ENCODE measurements at regions not wholly inside any gene's neighbourhood (a gene's known extent, or its start where the extent isn't known, plus 50 kb on each side); places are given as distances from the start of the nearest gene placed in this dataset.
A peak's percentile ranks its signal among the peaks of the same experiment; 100 is the strongest.

- Histone ChIP-seq H3K4me3 (ENCODE audit: low read depth, low read length) (no peak overlapping the region), H3K27me3 (ENCODE audit: control insufficient read depth, insufficient read depth, low read length) (no peaks in the 10 kb centered on the region), H3K36me3 (ENCODE audit: control insufficient read depth, insufficient read depth, low read length) (no peaks in the 10 kb centered on the region)
- no peak for TF ChIP-seq CTCF (IDR thresholded peaks at IDR 0.05; ENCODE audit: insufficient read depth, low read length, poor library complexity, severe bottlenecking)
- no peak for DNase-seq (ENCODE audit: low read depth)
Measured at GRCh38 chr3:27930052-27930602, 208.0 kb upstream of the EOMES start.

- no peak for TF ChIP-seq CTCF (IDR thresholded peaks at IDR 0.05; ENCODE audit: insufficient read depth, low read length, poor library complexity, severe bottlenecking)
- Histone ChIP-seq H3K4me3 (ENCODE audit: low read depth, low read length) (no peak overlapping the region), H3K27me3 (ENCODE audit: control insufficient read depth, insufficient read depth, low read length) (no peaks in the 10 kb centered on the region), H3K36me3 (ENCODE audit: control insufficient read depth, insufficient read depth, low read length) (no peaks in the 10 kb centered on the region)
- DNase-seq (ENCODE audit: low read depth): no peak
Measured at GRCh38 chr3:27935492-27935891, 213.4 kb upstream of the EOMES start.

- TF ChIP-seq CTCF (IDR thresholded peaks at IDR 0.05; ENCODE audit: insufficient read depth, low read length, poor library complexity, severe bottlenecking): no peak
- no peaks in the 10 kb centered on the region for H3K27me3 ChIP-seq (ENCODE audit: control insufficient read depth, insufficient read depth, low read length)
- DNase-seq (ENCODE audit: low read depth): no peak
- H3K36me3 ChIP-seq (ENCODE audit: control insufficient read depth, insufficient read depth, low read length): no peaks in the 10 kb centered on the region
- H3K4me3 ChIP-seq (ENCODE audit: low read depth, low read length): no peak overlapping the region
Measured at GRCh38 chr3:27939521-27939920, 217.4 kb upstream of the EOMES start.

- no peaks in the 10 kb centered on the region for H3K36me3 ChIP-seq (ENCODE audit: control insufficient read depth, insufficient read depth, low read length)
- DNase-seq (ENCODE audit: low read depth): peak; percentile 19
- no peaks in the 10 kb centered on the region for H3K27me3 ChIP-seq (ENCODE audit: control insufficient read depth, insufficient read depth, low read length)
- no peak overlapping the region for H3K4me3 ChIP-seq (ENCODE audit: low read depth, low read length)
- no peak for TF ChIP-seq CTCF (IDR thresholded peaks at IDR 0.05; ENCODE audit: insufficient read depth, low read length, poor library complexity, severe bottlenecking)
Measured at GRCh38 chr3:27939940-27940339, 217.8 kb upstream of the EOMES start.

GRCh38 chr3:27943106-27943505 lies 221.0 kb upstream of the EOMES start:
- Histone ChIP-seq H3K27me3 (ENCODE audit: control insufficient read depth, insufficient read depth, low read length) (no peaks in the 10 kb centered on the region), H3K4me3 (ENCODE audit: low read depth, low read length) (no peak overlapping the region), H3K36me3 (ENCODE audit: control insufficient read depth, insufficient read depth, low read length) (no peaks in the 10 kb centered on the region)
- TF ChIP-seq CTCF (IDR thresholded peaks at IDR 0.05; ENCODE audit: insufficient read depth, low read length, poor library complexity, severe bottlenecking): peak; percentile 30
- no peak for DNase-seq (ENCODE audit: low read depth)

GRCh38 chr3:27945229-27945628 lies 223.1 kb upstream of the EOMES start:
- no peak for TF ChIP-seq CTCF (IDR thresholded peaks at IDR 0.05; ENCODE audit: insufficient read depth, low read length, poor library complexity, severe bottlenecking)
- Histone ChIP-seq H3K36me3 (ENCODE audit: control insufficient read depth, insufficient read depth, low read length) (no peaks in the 10 kb centered on the region), H3K27me3 (ENCODE audit: control insufficient read depth, insufficient read depth, low read length) (no peaks in the 10 kb centered on the region), H3K4me3 (ENCODE audit: low read depth, low read length) (no peak overlapping the region)
- DNase-seq (ENCODE audit: low read depth): no peak
